ENCODE measurements at regions not wholly inside any gene's neighbourhood (a gene's known extent, or its start where the extent isn't known, plus 50 kb on each side); places are given as distances from the start of the nearest gene placed in this dataset.

DNA sequence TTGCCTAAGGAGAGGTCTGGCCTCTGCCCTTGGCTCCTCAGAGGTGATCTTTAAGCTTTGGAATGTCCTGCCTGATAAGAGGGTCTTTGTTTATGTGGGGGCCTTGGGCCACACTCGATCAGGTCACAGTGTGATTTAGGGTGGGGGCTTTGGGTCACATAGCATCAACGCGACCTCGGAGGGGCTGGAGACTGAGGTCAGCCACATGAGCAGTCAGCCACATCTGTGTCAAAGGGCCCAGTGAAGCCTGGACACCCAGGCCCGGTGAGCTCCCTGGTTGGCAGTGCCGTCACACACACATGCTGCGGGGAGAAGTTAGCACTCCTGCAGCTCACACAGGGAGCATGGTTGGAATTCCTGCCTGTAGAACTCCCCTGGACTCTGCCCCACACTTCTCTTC is 345.0 kb downstream of the NPHP4 start:
- no peak for TF ChIP-seq EZH2 (IDR thresholded peaks at IDR 0.05; ENCODE audit: borderline replicate concordance, insufficient read depth, low read depth, low read length, poor library complexity, severe bottlenecking)
- TF ChIP-seq, protein P1, sequence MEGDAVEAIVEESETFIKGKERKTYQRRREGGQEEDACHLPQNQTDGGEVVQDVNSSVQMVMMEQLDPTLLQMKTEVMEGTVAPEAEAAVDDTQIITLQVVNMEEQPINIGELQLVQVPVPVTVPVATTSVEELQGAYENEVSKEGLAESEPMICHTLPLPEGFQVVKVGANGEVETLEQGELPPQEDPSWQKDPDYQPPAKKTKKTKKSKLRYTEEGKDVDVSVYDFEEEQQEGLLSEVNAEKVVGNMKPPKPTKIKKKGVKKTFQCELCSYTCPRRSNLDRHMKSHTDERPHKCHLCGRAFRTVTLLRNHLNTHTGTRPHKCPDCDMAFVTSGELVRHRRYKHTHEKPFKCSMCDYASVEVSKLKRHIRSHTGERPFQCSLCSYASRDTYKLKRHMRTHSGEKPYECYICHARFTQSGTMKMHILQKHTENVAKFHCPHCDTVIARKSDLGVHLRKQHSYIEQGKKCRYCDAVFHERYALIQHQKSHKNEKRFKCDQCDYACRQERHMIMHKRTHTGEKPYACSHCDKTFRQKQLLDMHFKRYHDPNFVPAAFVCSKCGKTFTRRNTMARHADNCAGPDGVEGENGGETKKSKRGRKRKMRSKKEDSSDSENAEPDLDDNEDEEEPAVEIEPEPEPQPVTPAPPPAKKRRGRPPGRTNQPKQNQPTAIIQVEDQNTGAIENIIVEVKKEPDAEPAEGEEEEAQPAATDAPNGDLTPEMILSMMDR (IDR thresholded peaks at IDR 0.05): no peak
